ENCODE measurements at regions not wholly inside any gene's neighbourhood (a gene's known extent, or its start where the extent isn't known, plus 50 kb on each side); places are given as distances from the start of the nearest gene placed in this dataset.

DNA sequence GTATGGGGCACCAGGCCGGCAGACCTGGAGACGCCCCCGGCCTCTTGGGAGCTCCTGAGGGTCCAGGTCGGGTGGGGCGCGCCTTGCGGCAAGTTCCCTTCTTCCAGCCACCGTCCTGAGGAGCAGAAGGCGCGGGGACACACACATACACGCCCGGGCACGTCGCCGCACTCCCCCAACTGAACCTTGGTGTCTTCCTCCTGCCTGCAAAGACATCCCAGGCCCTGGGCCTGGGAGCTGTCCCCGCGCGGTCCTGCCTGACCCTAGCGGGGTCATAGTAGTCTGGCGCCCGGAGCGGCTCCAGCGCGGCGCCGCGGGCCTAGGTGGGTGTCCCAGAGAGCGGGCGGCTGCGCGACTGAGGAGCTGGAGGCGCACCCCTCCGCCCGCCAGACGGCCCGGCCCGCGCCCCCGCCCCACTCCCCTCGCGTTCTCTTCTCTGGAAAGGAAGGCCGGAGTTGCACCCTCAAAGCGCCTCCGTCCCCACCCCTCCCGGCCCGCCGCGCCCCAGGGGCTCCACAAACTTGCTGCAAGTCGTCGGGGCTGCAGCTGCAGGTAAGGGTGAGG is 185.9 kb upstream of the LINGO1 start (continued):
- TF ChIP-seq GLIS1 (tag by site-specific recombination; IDR thresholded peaks at IDR 0.05) (no peak), ZNF792 (tag by site-specific recombination; IDR thresholded peaks at IDR 0.05) (no peak)

DNA sequence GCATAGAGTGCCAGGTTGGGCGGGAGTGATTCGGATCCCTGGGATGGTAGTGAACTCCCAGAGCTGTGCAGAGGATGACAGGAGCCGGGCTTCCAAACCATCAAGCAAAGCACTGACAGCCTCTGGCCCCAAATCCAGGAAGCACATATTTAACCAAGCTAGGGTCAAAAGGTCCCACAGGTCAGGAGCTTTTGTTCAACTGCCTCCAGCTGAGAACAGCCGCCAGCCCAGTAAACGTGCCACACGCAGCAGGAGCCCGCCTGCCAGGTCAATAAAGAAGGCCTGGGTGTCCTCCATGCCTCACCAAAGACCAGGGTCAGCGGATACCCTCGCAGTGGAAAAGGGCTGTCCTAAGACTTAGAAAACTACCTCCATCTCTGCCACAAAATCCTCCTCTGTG is 184.7 kb upstream of the LINGO1 start:
- TF ChIP-seq ZNF843 (tag by site-specific recombination; IDR thresholded peaks at IDR 0.05) (no peak), SCRT1 (tag by site-specific recombination; IDR thresholded peaks at IDR 0.05; ENCODE audit: borderline replicate concordance) (no peak)
- TF ChIP-seq, protein P1, sequence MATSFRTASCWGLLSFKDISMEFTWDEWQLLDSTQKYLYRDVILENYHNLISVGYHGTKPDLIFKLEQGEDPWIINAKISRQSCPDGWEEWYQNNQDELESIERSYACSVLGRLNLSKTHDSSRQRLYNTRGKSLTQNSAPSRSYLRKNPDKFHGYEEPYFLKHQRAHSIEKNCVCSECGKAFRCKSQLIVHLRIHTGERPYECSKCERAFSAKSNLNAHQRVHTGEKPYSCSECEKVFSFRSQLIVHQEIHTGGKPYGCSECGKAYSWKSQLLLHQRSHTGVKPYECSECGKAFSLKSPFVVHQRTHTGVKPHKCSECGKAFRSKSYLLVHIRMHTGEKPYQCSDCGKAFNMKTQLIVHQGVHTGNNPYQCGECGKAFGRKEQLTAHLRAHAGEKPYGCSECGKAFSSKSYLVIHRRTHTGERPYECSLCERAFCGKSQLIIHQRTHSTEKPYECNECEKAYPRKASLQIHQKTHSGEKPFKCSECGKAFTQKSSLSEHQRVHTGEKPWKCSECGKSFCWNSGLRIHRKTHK (tag by site-specific recombination; IDR thresholded peaks at IDR 0.05), result no peak
- Histone ChIP-seq H3K36me3 (ENCODE audit: control insufficient read depth in 2 of 2, insufficient read depth in 1 of 2, low read length in 2 of 2) (no peaks in the 10 kb centered on the region), H3K4me1 (ENCODE audit: control insufficient read depth, insufficient read depth, low read length) (no peaks in the 10 kb centered on the region), H3K4me3 (ENCODE audit: low read depth, low read length) (no peak overlapping the region), H3K27ac (ENCODE audit: extremely low read depth, low read depth, low read length) (no peak overlapping the region), H3K9me3 (ENCODE audit: control insufficient read depth, insufficient read depth, low read depth, low read length) (no peaks in the 10 kb centered on the region)
- POLR2A ChIA-PET, result no interaction called here
- CTCF ChIA-PET, result interaction anchor here (0.7 to 2.8 kb wide), 6 partner anchors 33 to 291 kb away, joined by 3 to 18 read pairs (median 4); partner anchors contain the start of gene LINGO1

DNA sequence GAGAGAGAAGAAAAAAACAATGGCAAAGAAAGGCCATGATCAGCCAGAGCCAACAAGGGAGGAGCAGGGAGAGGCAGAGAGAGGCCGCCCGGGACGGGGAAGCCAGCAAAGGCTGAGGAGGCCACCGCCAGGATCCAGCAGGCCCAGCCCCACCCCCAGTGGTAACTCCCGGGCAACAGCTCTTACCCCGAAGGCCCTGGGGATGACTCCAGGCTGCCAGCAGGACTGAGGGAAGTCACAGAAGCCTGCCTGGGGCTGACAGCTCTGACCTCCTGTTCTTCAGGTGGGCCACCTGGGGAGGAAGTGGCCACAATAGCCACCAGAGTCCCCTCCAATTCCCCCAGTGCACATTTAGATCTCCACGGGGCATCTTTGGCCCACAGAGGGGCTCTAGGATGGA is 184.3 kb upstream of the LINGO1 start:
- Histone ChIP-seq H3K4me3 (ENCODE audit: low read depth, low read length) (no peak overlapping the region), H3K4me1 (ENCODE audit: control insufficient read depth, insufficient read depth, low read length) (no peaks in the 10 kb centered on the region), H3K36me3 (ENCODE audit: control insufficient read depth in 2 of 2, insufficient read depth in 1 of 2, low read length in 2 of 2) (no peaks in the 10 kb centered on the region), H3K27ac (ENCODE audit: extremely low read depth, low read depth, low read length) (no peak overlapping the region), H3K9me3 (ENCODE audit: control insufficient read depth, insufficient read depth, low read depth, low read length) (no peaks in the 10 kb centered on the region)
- TF ChIP-seq IKZF3 (tag by site-specific recombination; IDR thresholded peaks at IDR 0.05) (no peak), ZNF548 (tag by site-specific recombination; IDR thresholded peaks at IDR 0.05) (no peak), SP2 (tag by site-specific recombination; IDR thresholded peaks at IDR 0.05) (0 out of 2 replicates have a peak, but pooled peaks have one; percentile 5), ZNF785 (tag by site-specific recombination; IDR thresholded peaks at IDR 0.05) (no peak), ZIC2 (tag by site-specific recombination; IDR thresholded peaks at IDR 0.05) (peak; percentile 57; the same call in 1 of the 2 replicates), ZFP3 (tag by site-specific recombination; IDR thresholded peaks at IDR 0.05; ENCODE audit: low read depth) (no peak), SCRT1 (tag by site-specific recombination; IDR thresholded peaks at IDR 0.05; ENCODE audit: borderline replicate concordance) (no peak), ZNF292 (tag by site-specific recombination; IDR thresholded peaks at IDR 0.05; ENCODE audit: borderline replicate concordance, low read depth) (no peak), SCRT2 (tag by site-specific recombination; IDR thresholded peaks at IDR 0.05) (0 out of 2 replicates have a peak, but pooled peaks have one; percentile 5), ZNF2 (tag by site-specific recombination; IDR thresholded peaks at IDR 0.05) (no peak), ZNF76 (tag by site-specific recombination; IDR thresholded peaks at IDR 0.05; ENCODE audit: borderline replicate concordance, low read depth) (no peak), EGR2 (tag by site-specific recombination; IDR thresholded peaks at IDR 0.05; ENCODE audit: low read depth) (no peak)
- TF ChIP-seq, protein P2, sequence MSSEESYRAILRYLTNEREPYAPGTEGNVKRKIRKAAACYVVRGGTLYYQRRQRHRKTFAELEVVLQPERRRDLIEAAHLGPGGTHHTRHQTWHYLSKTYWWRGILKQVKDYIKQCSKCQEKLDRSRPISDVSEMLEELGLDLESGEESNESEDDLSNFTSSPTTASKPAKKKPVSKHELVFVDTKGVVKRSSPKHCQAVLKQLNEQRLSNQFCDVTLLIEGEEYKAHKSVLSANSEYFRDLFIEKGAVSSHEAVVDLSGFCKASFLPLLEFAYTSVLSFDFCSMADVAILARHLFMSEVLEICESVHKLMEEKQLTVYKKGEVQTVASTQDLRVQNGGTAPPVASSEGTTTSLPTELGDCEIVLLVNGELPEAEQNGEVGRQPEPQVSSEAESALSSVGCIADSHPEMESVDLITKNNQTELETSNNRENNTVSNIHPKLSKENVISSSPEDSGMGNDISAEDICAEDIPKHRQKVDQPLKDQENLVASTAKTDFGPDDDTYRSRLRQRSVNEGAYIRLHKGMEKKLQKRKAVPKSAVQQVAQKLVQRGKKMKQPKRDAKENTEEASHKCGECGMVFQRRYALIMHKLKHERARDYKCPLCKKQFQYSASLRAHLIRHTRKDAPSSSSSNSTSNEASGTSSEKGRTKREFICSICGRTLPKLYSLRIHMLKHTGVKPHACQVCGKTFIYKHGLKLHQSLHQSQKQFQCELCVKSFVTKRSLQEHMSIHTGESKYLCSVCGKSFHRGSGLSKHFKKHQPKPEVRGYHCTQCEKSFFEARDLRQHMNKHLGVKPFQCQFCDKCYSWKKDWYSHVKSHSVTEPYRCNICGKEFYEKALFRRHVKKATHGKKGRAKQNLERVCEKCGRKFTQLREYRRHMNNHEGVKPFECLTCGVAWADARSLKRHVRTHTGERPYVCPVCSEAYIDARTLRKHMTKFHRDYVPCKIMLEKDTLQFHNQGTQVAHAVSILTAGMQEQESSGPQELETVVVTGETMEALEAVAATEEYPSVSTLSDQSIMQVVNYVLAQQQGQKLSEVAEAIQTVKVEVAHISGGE (tag by site-specific recombination; conservative IDR thresholded peaks at IDR 0.05; ENCODE audit: low read depth), result no peak
- TF ChIP-seq, protein P3, sequence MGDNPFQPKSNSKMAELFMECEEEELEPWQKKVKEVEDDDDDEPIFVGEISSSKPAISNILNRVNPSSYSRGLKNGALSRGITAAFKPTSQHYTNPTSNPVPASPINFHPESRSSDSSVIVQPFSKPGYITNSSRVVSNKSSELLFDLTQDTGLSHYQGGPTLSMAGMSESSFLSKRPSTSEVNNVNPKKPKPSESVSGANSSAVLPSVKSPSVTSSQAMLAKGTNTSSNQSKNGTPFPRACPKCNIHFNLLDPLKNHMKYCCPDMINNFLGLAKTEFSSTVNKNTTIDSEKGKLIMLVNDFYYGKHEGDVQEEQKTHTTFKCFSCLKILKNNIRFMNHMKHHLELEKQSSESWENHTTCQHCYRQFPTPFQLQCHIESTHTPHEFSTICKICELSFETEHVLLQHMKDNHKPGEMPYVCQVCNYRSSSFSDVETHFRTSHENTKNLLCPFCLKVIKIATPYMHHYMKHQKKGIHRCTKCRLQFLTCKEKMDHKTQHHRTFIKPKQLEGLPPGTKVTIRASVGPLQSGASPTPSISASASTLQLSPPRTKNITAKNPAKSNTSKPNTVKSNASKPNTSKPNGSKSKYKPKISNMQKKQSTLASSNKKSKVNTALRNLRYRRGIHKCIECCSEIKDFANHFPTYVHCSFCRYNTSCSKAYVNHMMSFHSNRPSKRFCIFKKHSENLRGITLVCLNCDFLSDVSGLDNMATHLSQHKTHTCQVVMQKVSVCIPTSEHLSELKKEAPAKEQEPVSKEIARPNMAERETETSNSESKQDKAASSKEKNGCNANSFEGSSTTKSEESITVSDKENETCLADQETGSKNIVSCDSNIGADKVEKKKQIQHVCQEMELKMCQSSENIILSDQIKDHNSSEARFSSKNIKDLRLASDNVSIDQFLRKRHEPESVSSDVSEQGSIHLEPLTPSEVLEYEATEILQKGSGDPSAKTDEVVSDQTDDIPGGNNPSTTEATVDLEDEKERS (tag by site-specific recombination; IDR thresholded peaks at IDR 0.05), result no peak
- TF ChIP-seq, protein P4, sequence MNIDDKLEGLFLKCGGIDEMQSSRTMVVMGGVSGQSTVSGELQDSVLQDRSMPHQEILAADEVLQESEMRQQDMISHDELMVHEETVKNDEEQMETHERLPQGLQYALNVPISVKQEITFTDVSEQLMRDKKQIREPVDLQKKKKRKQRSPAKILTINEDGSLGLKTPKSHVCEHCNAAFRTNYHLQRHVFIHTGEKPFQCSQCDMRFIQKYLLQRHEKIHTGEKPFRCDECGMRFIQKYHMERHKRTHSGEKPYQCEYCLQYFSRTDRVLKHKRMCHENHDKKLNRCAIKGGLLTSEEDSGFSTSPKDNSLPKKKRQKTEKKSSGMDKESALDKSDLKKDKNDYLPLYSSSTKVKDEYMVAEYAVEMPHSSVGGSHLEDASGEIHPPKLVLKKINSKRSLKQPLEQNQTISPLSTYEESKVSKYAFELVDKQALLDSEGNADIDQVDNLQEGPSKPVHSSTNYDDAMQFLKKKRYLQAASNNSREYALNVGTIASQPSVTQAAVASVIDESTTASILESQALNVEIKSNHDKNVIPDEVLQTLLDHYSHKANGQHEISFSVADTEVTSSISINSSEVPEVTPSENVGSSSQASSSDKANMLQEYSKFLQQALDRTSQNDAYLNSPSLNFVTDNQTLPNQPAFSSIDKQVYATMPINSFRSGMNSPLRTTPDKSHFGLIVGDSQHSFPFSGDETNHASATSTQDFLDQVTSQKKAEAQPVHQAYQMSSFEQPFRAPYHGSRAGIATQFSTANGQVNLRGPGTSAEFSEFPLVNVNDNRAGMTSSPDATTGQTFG (tag by site-specific recombination; IDR thresholded peaks at IDR 0.05; ENCODE audit: borderline replicate concordance), result no peak
- ChIA-PET POLR2A (no interaction called here), CTCF (interaction anchor here (0.7 to 2.8 kb wide), 6 partner anchors 33 to 291 kb away, joined by 3 to 18 read pairs (median 4); partner anchors contain the start of gene LINGO1)

Data from HEK293 (cell line).